GM12878 (cell line): ENCODE measurements at regions not wholly inside any gene's neighbourhood (a gene's known extent, or its start where the extent isn't known, plus 50 kb on each side); places are given as distances from the start of the nearest gene placed in this dataset.

Experiments used
- ATAC-seq: fragments of 200-7000 bp; cut with Tn5 transposase; 3 replicates; pipeline ENCODE4 v1.9.1; 2020; ENCODE audit warnings: mild to moderate bottlenecking, moderate library complexity
- BruUV-seq: library from RNA; stranded (reverse); fragments of 400-500 nt; replicated peaks from 2 replicates; lab custom pipeline; 2021; lab: Mats Ljungman, UMichigan
- CTCF ChIA-PET: fragments of 300-600 bp; sonication (Branson Sonifier 250); formaldehyde crosslinking; extraction: SDS; loops from one replicate; lab custom pipeline; 2021; ENCODE audit warnings: inconsistent platforms; lab: Yijun Ruan, JAX
- POLR2A ChIA-PET: fragments of 350-600 bp; formaldehyde crosslinking; extraction: SDS; loops from one replicate; lab custom pipeline; 2021; ENCODE audit warnings: inconsistent platforms; lab: Charles Lee
- RAD21 ChIA-PET: fragments of 300-600 bp; sonication (Branson Sonifier 250); formaldehyde crosslinking; loops from one replicate; lab custom pipeline; 2023; ENCODE audit warnings: antibody characterized with exemption; ENCODE audit not compliant: unreplicated experiment; lab: Charles Lee
- SMC1A ChIA-PET: fragments of 300-600 bp; sonication (Branson Sonifier 250); formaldehyde crosslinking; loops from one replicate; lab custom pipeline; 2023; ENCODE audit not compliant: unreplicated experiment, uncharacterized antibody; lab: Charles Lee
- DNase-seq: peaks from one replicate; pipeline ENCODE4 v3.0.0-alpha.2; 2011; ENCODE audit warnings: low read depth, low spot score
- FAIRE-seq: peaks from 3 replicates; lab custom pipeline; 2011; peaks lifted over from hg19 to GRCh38; lab: Jason Lieb, UNC
- H2AFZ ChIP-seq: 2 replicates; pipeline ENCODE4 v1.6.0; 2011; ENCODE audit warnings: low read depth, low read length, control low read depth; ENCODE audit not compliant: control insufficient read depth
- H3K27ac ChIP-seq: 2 replicates; pipeline ENCODE4 v1.5.1; 2011; ENCODE audit warnings: control low read depth; ENCODE audit not compliant: control insufficient read depth, insufficient read depth
- H3K27me3 ChIP-seq, 2 experiments: replicated peaks in 1 of 2; 2 replicates each; pipeline versions ENCODE4 v1.6.0 to v1.6.1; 2011; ENCODE audit warnings: low read length in 1 of 2; ENCODE audit not compliant: control insufficient read depth in 2 of 2, insufficient read depth in 2 of 2
- H3K36me3 ChIP-seq, 2 experiments: 2 replicates each; pipeline ENCODE4 v1.5.1; 2011; ENCODE audit warnings: low read length in 1 of 2; ENCODE audit not compliant: control insufficient read depth in 2 of 2, insufficient read depth in 2 of 2
- H3K4me1 ChIP-seq: 2 replicates; pipeline ENCODE4 v1.6.1; 2011; ENCODE audit warnings: mild to moderate bottlenecking, low read length, moderate library complexity, mixed read lengths; ENCODE audit not compliant: control insufficient read depth, insufficient read depth
- H3K4me2 ChIP-seq: 2 replicates; pipeline ENCODE4 v1.6.0; 2011; ENCODE audit warnings: control low read depth; ENCODE audit not compliant: control insufficient read depth, insufficient read depth
- H3K4me3 ChIP-seq: fragments of 200-600 bp; sonication (generic); 2 replicates; pipeline ENCODE4 v1.5.1; 2016
- H3K79me2 ChIP-seq: 2 replicates; pipeline ENCODE4 v1.6.0; 2011; ENCODE audit warnings: low read length; ENCODE audit not compliant: control insufficient read depth, insufficient read depth
- H3K9ac ChIP-seq: 2 replicates; pipeline ENCODE4 v1.8.0; 2011; ENCODE audit warnings: low read length, control low read depth, mixed read lengths; ENCODE audit not compliant: control insufficient read depth, insufficient read depth
- H3K9me3 ChIP-seq: replicated peaks from 3 replicates; pipeline ENCODE4 v1.5.1; 2011; ENCODE audit warnings: mild to moderate bottlenecking, low read length; ENCODE audit not compliant: control insufficient read depth, insufficient read depth
- H4K20me1 ChIP-seq: 2 replicates; pipeline ENCODE4 v1.6.0; 2011; ENCODE audit not compliant: control insufficient read depth, insufficient read depth
- BRCA1 ChIP-seq: IDR thresholded peaks from 2 replicates; pipeline ENCODE4 v1.6.1; 2011; ENCODE audit warnings: low read depth, low read length, improper control_type of control experiment
- CREM ChIP-seq: IDR thresholded peaks from 2 replicates; pipeline ENCODE4 v1.6.1; 2014; ENCODE audit warnings: antibody characterized with exemption, low read depth
- GABPA ChIP-seq: IDR thresholded peaks from 2 replicates; pipeline ENCODE4 v1.6.1; 2014; ENCODE audit warnings: antibody characterized with exemption, low read depth, mild to moderate bottlenecking, inconsistent platforms
- IRF4 ChIP-seq: IDR thresholded peaks from 2 replicates; pipeline ENCODE4 v1.6.1; 2011; ENCODE audit warnings: low read depth, low read length
- KLF5 ChIP-seq: fragments of 450-650 bp; IDR thresholded peaks from 2 replicates; pipeline ENCODE4 v1.6.1; 2014; ENCODE audit warnings: mild to moderate bottlenecking; ENCODE audit not compliant: partially characterized antibody
- MTA2 ChIP-seq: fragments of 450-650 bp; IDR thresholded peaks from 2 replicates; pipeline ENCODE4 v1.6.1; 2016; ENCODE audit warnings: low read depth, mild to moderate bottlenecking, moderate library complexity
- MTA3 ChIP-seq: IDR thresholded peaks from 2 replicates; pipeline ENCODE4 v1.6.1; 2012; ENCODE audit warnings: low read length, inconsistent platforms, borderline replicate concordance
- MXI1 ChIP-seq: fragments of 150-350 bp; IDR thresholded peaks from 2 replicates; pipeline ENCODE4 v1.6.1; 2011; ENCODE audit warnings: low read depth, mild to moderate bottlenecking, inconsistent platforms, low read length, improper control_type of control experiment
- POLR2A ChIP-seq: IDR thresholded peaks from 2 replicates; pipeline ENCODE4 v1.6.1; 2011; ENCODE audit warnings: low read depth, mild to moderate bottlenecking, low read length
- SKIL ChIP-seq: fragments of 450-650 bp; IDR thresholded peaks from 2 replicates; pipeline ENCODE4 v1.6.1; 2017; ENCODE audit warnings: mild to moderate bottlenecking, low read depth, inconsistent platforms; ENCODE audit not compliant: poor library complexity, severe bottlenecking
- SMARCA5 ChIP-seq: fragments of 450-650 bp; IDR thresholded peaks from 2 replicates; pipeline ENCODE4 v1.6.1; 2017; ENCODE audit warnings: mild to moderate bottlenecking
- TBL1XR1 ChIP-seq: IDR thresholded peaks from 2 replicates; pipeline ENCODE4 v1.6.1; 2012; ENCODE audit warnings: low read depth, low read length, improper control_type of control experiment
- WRNIP1 ChIP-seq: IDR thresholded peaks from 2 replicates; pipeline ENCODE4 v1.6.1; 2011; ENCODE audit warnings: low read depth, low read length, improper control_type of control experiment, borderline replicate concordance
- ZBED1 ChIP-seq: IDR thresholded peaks from 2 replicates; pipeline ENCODE4 v1.6.1; 2016; ENCODE audit warnings: borderline replicate concordance
- ZNF207 ChIP-seq: fragments of 450-650 bp; IDR thresholded peaks from 2 replicates; pipeline ENCODE4 v1.6.1; 2014; ENCODE audit warnings: antibody characterized with exemption, mild to moderate bottlenecking, borderline replicate concordance
- ZNF217 ChIP-seq: fragments of 450-650 bp; IDR thresholded peaks from 2 replicates; pipeline ENCODE4 v1.6.1; 2017; ENCODE audit warnings: antibody characterized with exemption, mild to moderate bottlenecking
- WGBS: methylation state at CpG from one replicate; pipeline ENCODE4 v1.1.6; 2016; ENCODE audit warnings: low lambda C conversion rate; ENCODE audit not compliant: insufficient replicate concordance, insufficient coverage; ENCODE audit errors: missing lambda C conversion rate; 5-methylcytosine and 5-hydroxymethylcytosine counted together
- in situ Hi-C: fragments of 300-500 bp; cut with MboI; formaldehyde crosslinking; loops from 9 replicates; pipeline ENCODE4 v1.14.3; 2018; ENCODE audit warnings: mixed read lengths
- intact Hi-C: fragments of 100-400 bp; cut with micrococcal nuclease; formaldehyde crosslinking; loops from one replicate; pipeline ENCODE4 v1.14.2; 2022; ENCODE audit not compliant: unreplicated experiment
- TF ChIP-seq, protein P1 (sequence below): fragments of 450-650 bp; IDR thresholded peaks from 2 replicates; pipeline ENCODE4 v1.6.1; 2016; ENCODE audit warnings: mild to moderate bottlenecking

DNA sequence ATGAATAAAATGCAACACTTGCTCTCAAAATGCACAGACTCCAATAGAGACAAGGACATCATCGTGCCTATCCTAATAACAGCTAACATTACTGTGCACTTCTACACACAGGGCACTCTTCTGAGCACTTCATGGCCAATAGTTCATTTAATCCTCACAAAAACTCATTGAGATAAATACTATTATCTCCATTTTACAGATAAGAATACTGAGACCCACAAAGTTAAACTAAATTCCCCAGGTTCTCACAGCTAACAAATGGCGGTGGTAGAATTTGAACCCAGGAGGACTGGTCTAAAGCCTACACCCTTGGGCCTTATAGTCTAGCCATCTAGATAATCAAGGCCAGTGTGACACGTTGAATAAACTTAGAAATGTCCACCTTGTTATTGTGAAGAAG is 328.6 kb downstream of the RRAGC start (continued):
- TF ChIP-seq IRF4 (no peak), WRNIP1 (no peak)

- BruUV-seq: no TSS peak
- FAIRE-seq: no peak
- POLR2A ChIA-PET: no interaction called here
Observed at GRCh38 chr1:38529946-38530345, 329.6 kb downstream of the RRAGC start.

GRCh38 chr1:38529391-38529790 is 330.2 kb downstream of the RRAGC start:
- ATAC-seq (no peak), DNase-seq (no peak), FAIRE-seq (no peak)
- Histone ChIP-seq H3K27me3 (no peaks in the 10 kb centered on the region), H3K4me2 (no peak overlapping the region), H3K9me3 (peaks cover 4% of the 10 kb centered on the region; the same call in 1 of the 3 replicates), H3K4me1 (peaks cover 13% of the 10 kb centered on the region), H3K9ac (no peak overlapping the region), H2AFZ (no peak overlapping the region), H4K20me1 (no peaks in the 10 kb centered on the region), H3K27ac (no peak overlapping the region), H3K36me3 (no peaks in the 10 kb centered on the region), H3K4me3 (no peak overlapping the region), H3K79me2 (no peaks in the 10 kb centered on the region)
- in situ Hi-C loops: no loop called here
- RAD21 ChIA-PET: interaction anchor here (0.8 kb wide), 1 partner anchor 499 kb away, joined by 3 read pairs; no protein-coding TSS in a partner anchor
- POLR2A ChIA-PET: interaction anchor here (3.3 kb wide), 1 partner anchor 54 kb away, joined by 16 read pairs; no protein-coding TSS in a partner anchor
- intact Hi-C loops: no loop called here
- 80% methylated on average over 7 of the region's 7 CpGs for WGBS
- SMC1A ChIA-PET: interaction anchor here (0.8 to 2.4 kb wide), 5 partner anchors 10 to 489 kb away, joined by 3 to 28 read pairs (median 3); no protein-coding TSS in a partner anchor
- CTCF ChIA-PET: interaction anchor here (0.7 to 0.8 kb wide), 2 partner anchors 32 to 38 kb away, joined by 3 read pairs; no protein-coding TSS in a partner anchor
- BruUV-seq: no TSS peak
- TF ChIP-seq ZBED1 (no peak), SKIL (no peak), MTA3 (no peak), GABPA (no peak), POLR2A (no peak), TBL1XR1 (no peak), SMARCA5 (no peak), WRNIP1 (no peak), ZNF207 (no peak), BRCA1 (no peak), KLF5 (no peak)
- TF ChIP-seq, protein P1, sequence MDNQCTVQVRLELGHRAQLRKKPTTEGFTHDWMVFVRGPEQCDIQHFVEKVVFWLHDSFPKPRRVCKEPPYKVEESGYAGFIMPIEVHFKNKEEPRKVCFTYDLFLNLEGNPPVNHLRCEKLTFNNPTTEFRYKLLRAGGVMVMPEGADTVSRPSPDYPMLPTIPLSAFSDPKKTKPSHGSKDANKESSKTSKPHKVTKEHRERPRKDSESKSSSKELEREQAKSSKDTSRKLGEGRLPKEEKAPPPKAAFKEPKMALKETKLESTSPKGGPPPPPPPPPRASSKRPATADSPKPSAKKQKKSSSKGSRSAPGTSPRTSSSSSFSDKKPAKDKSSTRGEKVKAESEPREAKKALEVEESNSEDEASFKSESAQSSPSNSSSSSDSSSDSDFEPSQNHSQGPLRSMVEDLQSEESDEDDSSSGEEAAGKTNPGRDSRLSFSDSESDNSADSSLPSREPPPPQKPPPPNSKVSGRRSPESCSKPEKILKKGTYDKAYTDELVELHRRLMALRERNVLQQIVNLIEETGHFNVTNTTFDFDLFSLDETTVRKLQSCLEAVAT: no peak

More at GRCh38 chr1:38529946-38530345, 329.6 kb downstream of the RRAGC start:
- Histone ChIP-seq H4K20me1 (no peaks in the 10 kb centered on the region), H3K36me3 (no peaks in the 10 kb centered on the region), H3K4me3 (no peak overlapping the region), H3K79me2 (no peaks in the 10 kb centered on the region), H3K27ac (no peak overlapping the region), H3K4me2 (no peak overlapping the region), H3K9ac (no peak overlapping the region), H3K27me3 (no peaks in the 10 kb centered on the region), H2AFZ (no peak overlapping the region), H3K9me3 (peaks cover 4% of the 10 kb centered on the region; the same call in 1 of the 3 replicates), H3K4me1 (peaks cover 13% of the 10 kb centered on the region)
- SMC1A ChIA-PET: no interaction called here
- RAD21 ChIA-PET: no interaction called here
- CTCF ChIA-PET: no interaction called here
- WGBS: 97% methylated on average over 3 of the region's 3 CpGs
- in situ Hi-C loops: no loop called here
- TF ChIP-seq MXI1: no peak
- no peak for TF ChIP-seq ZNF217
- TF ChIP-seq MTA2: no peak
- no peak for TF ChIP-seq CREM
- DNase-seq (no peak), ATAC-seq (no peak)
- intact Hi-C loops: no loop called here
